ENCODE measurements at regions not wholly inside any gene's neighbourhood (a gene's known extent, or its start where the extent isn't known, plus 50 kb on each side); places are given as distances from the start of the nearest gene placed in this dataset.
"Not testable (repeated sequence)": the region's sequence is repeated elsewhere in the genome, so short reads cannot be mapped to it uniquely, and the experiment has no call there.

GRCh38 chr16:58863042-58863441 lies 128.9 kb upstream of the GOT2 start:
- DNase-seq, result no peak

DNA sequence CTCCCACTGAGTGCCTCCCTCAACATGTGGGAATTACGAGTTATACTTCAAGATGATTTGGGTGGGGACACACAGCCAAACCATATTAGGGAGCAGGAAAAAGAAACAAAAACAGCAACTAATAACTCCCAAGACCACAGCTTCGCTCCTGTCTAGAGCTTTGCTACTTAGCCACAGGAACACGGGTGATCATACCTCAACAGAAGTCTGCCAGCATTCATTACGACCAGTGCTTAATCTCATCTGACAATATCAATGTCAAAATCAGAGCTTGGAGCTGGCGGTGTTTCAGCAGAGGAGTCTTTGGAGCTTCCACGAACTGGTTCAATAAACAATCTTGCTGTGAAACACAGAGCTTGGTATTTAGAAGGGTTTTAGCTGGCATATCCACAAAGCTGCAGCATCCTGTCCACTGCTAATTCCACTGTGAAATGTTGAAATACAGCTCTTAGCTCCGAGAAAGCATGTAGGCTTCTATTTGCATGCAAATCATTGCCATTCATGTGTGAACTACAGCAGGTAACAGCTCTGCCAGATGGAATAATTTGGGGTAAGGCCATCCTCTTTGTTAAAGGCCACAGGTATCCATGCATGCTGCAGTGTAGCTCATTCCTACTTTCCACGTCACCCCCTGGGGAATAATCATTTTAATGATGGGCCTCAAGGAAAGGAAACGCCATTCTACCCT lies 128.4 kb upstream of the GOT2 start:
- no peak for DNase-seq

DNA sequence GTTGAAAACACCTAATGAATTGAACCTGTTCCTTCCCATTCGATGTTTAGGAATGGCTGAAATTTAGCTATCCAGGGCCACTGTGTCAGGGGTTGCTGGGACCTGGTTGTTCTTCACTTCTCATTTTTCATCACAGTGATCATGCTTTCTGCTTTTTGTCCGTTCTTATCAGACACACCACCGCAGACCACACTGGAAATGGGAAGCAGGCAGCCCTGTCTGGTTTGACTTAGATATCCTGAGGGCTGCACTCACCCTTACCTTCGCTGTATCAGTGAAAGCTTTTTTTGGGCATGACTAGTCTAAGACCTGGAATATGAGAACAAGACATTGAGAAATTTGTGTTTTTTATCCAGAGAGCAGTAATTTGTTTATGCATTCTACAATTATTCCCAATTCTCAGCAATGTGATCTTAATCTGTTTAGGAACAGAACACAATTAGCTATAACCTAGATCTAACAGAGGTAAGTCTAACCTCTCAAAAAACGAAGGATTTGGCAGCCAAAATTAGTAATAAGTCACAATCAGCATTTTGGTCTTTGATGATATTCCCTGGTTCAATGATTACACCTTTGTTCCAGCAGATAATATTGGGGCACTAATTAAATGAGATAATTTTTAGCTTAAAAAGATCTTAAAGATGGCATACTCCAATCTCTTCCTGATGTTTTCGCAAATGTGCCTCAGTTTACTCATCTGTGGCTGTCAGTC lies 126.0 kb upstream of the GOT2 start:
- DNase-seq, result no peak

DNA sequence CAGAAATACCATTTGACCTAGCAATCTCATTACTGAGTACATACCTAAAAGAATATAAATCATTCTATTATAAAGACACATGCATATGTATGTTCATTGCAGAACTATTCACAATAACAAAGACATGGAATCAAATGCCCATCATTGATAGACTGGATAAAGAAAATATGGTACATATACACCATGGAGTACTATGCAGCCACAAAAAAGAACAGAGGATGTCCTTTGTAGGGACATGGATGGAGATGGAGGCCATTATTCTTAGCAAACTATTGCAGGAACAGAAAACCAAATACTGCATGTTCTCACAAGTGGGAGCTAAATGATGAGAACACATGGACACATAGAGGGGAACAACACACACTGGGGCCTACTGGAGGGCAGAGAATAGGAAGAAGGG lies 124.5 kb upstream of the GOT2 start:
- not testable (repeated sequence) for DNase-seq

DNA sequence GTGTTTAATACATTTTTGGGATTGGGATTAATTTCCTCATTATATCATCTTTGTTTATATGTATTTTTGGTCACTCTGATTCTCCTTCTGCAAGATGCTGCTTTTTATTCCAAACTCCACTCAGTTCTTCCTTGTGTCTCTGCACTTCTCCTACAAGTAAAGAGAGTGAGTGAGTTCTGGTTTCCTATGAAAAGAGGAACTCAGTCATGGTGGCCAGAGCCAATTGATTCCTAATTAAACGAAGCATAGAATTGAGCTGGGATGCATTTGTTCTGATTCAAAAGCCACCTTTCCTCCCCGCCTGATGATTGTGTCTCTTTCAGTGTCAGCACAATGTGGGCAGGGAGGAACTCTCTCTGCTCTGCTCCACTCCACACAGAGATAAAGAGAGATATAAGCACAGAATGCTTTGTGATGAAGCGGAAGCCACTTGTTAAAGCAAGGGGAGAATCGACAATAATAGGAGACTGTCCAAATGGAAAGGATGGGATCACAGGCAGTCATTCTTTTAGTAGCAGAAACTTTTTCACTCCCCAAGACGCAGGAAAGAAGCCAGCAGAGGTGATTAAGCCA lies 121.3 kb upstream of the GOT2 start:
- no peak for DNase-seq

DNA sequence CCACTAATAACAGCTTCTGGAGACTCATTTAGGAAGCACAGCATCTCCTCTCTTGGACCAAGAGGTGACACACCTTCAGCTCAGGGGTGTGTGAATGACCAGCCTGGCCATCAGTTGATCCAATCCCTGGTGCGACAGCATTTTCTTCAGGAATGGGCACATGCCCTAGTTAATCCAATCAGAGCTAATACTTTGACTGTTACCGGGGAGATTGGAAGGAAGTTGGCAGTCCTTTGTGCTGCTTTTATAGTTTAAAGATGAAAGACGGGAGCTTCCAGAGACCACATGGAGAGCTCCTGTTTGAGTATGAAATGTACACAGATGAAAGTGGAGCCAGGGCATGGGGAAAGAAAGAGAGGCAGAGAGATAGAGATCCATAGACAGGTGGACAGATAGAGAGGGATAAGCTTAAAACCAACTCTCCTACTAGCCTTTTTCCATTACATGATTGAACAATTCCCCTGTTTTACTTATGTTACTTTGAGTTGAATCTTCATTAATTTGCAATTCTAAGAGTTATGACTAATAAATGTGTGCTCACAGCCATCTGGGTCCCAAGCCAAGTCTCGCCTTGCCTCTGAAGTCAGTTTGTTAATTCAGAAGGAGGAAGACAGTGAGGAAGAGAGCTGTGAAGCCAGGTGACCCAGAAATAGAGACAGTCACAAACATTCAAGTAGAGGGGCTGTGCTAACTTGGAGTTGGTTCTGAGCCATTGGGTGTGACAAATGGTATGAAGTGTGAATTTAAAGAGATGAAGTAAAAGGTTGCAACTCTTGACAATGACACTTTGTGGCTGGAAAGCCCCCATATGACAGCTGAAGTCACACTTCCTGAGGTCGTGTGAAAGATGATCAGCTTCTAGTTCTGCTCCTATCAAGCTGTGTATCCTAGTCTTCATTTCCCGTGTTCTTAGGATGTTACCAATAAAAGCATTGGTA lies 120.0 kb upstream of the GOT2 start:
- no peak for DNase-seq

DNA sequence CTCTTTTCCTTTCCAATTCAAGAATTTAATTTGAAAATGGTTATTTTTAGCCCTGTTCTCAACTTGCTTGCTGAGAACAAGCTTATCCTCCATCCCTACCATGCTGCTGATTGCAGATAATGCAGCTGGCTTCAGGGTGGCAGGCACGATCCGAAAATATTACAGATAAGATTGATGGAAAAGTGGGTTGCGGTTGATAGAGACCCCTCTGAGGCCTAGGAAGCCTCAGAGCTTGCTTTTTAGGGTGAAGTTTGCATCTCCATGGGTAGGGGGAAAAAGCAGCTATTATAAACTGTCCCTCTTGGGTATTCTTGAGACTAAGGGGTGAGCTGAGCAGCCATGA lies 116.5 kb upstream of the GOT2 start:
- no peak for DNase-seq

GRCh38 chr16:58850019-58850677 lies 116.0 kb upstream of the GOT2 start:
- no peak for DNase-seq

DNA sequence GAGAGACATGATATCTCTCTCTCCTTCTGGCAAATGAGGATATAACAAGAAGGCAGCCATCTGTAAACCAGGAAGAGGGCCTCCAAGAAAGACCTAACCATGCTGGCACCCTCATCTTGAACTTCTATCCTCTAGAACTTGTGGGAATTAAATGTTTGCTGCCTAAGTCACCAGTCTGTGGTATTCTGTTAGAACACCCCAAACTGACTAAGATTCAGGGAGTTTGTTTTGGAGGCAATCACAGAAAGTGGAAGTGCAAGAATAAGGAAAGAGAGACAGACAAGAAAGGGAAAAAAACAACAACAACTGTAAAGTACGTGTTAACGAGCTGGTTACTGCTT lies 114.5 kb upstream of the GOT2 start:
- DNase-seq, result no peak

GRCh38 chr16:58847902-58848661 lies 114.0 kb upstream of the GOT2 start:
- no peak for DNase-seq

GRCh38 chr16:58846226-58846625 lies 112.1 kb upstream of the GOT2 start:
- not testable (repeated sequence) for DNase-seq

- DNase-seq, result no peak
Observed at GRCh38 chr16:58843675-58844074, 109.6 kb upstream of the GOT2 start.

GRCh38 chr16:58842746-58843145 lies 108.6 kb upstream of the GOT2 start:
- no peak for DNase-seq

DNA sequence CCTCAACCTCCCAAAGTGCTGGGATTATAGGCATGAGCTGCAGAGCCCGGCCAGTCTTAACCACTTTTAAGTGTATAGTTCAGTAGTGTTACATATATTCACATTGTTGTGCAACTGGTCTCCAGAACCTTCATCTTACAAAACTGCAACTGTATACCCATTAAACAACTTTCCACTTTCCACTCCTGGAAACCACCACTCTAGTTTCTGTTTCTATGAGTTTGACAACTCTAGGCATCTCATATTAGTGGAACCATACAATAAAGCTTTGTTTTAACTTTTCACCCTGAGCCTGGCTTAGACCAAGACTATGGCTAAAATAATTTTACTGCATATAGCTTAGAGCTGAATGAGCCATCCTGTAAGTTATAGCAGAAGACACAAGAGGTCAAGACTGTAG lies 108.0 kb upstream of the GOT2 start:
- DNase-seq, result no peak

GRCh38 chr16:58837950-58838349 lies 103.8 kb upstream of the GOT2 start:
- DNase-seq, result no peak

GRCh38 chr16:58836427-58836826 lies 102.3 kb upstream of the GOT2 start:
- no peak for DNase-seq

DNA sequence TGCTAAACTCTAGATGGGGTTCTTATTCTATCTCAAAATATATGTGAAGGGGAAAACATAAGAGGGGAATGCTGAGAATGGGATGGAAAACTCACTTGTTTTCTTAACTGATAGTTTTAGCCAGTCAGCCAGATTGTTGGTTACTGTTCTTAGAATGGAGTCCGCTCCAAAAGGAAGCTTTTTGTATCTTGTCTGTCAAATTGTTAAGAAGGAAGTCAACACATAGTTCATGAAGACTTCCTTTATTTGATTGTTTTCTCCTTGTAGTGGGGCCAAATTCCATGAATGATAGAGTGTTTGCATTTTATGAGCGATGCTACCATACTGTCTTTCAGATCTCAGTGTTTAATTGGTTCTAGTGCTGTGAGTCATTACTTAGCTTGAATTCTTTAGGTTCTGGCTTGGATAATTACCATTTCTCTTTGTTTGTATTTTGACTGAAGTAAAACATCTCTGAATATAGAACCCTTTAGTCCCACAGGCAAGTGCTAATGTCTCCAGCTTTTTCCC lies 98.3 kb upstream of the GOT2 start:
- no peak for DNase-seq

- no peak for DNase-seq
Observed at GRCh38 chr16:58831386-58831785, 97.3 kb upstream of the GOT2 start.

GRCh38 chr16:58828901-58829545 lies 94.9 kb upstream of the GOT2 start:
- DNase-seq, result no peak

GRCh38 chr16:58824201-58824600 lies 90.1 kb upstream of the GOT2 start:
- DNase-seq, result no peak

GRCh38 chr16:58821886-58822285 lies 87.8 kb upstream of the GOT2 start:
- DNase-seq, result no peak

Data from activated CD4-positive, alpha-beta T cell treated with anti-CD3 and anti-CD28 coated beads, Interleukin-2, Interleukin-6, amounts not matched to agents 100 ng/mL and 50 ng/mL, durations not matched to agents 16 hours and 8 hours (primary cell).